Esophagus mucosa (tissue), 1 donor: ENCODE measurements at regions not wholly inside any gene's neighbourhood (a gene's known extent, or its start where the extent isn't known, plus 50 kb on each side); places are given as distances from the start of the nearest gene placed in this dataset.

Experiments used
- ATAC-seq: fragments of 200-7000 bp; cut with Tn5 transposase; one replicate; pipeline ENCODE4 v1.9.1; 2020
- donor health status: DM: yes; HTN: yes; CAD: no.

DNA sequence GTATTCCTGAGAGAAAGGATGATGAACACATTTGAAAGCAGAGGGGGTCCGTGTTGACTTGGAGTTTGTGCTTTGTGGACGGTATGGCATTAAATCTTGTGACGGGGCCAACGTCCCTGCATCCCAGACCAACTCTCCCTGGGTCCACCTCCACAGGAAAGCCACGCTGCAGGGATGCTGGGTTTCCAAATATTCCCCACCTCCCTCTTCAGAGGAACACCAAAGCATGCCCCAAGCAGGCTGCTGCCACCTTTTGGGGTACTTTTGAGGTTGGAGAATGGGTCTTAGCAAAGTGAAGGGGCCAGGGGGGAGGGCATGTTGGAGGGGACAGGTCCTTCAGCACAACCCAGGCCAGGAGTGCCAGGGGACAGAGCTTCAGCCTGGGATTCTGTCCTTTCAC, 504.4 kb downstream of the TCERG1L start:
- no peak for ATAC-seq

DNA sequence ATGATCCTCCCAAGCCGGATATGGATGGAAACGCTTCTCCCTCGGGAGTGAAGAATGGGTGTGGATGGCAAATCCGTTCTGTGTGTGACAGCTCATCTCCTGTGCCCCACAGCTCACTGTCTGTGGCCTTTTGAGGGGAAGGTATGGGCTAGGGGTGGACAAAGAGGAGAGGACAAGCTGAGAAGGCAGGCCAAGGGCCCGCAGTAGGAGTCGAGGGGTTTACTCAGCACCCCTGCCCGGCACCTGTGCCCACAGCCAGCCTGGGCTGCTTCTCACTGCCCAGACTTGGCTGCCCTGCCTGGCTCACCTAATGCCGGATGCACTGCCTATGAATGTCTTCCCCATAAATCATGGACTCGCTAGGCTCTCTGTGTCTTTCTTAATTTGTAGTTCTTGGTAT, 503.8 kb downstream of the TCERG1L start:
- ATAC-seq = no peak

DNA sequence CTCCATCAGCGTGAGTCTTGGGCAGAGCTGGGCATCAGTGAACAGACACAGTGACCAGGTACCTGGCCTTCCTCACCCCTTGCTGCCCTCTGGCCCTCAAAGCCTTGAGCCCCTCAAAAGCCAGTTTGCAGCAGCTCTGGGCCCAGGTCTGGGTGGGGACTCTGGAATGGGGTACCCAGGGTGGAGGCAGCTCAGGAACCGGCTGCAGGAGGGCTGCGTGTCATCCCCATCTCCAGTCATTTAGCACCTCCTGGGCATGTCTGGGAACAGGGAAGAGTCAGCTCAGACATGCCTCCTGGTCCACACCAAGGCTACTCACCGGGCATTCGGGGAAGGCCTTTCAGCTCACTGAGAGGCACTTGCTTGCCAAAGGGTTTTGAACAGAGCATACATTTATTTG, 503.3 kb downstream of the TCERG1L start:
- ATAC-seq = no peak

DNA sequence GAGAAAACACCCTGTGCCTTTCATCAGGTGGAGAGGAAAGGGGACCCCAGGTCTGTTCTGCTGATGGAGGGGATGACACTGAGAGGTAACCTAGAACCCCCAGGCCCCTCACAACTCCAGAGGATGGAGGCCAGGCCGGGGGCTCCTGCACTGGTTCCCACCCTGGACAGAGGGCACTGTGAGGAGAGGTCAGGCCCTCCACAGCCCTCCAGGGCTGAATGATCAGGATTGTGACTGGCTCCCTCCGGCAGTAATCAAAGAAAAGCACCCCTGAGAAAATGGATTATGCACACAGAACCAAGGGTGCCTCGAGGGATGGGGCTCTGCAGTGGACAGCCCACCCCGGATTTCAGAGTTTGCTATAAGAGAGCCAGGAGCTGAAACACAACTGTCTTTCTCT, 502.8 kb downstream of the TCERG1L start:
- ATAC-seq = no peak

DNA sequence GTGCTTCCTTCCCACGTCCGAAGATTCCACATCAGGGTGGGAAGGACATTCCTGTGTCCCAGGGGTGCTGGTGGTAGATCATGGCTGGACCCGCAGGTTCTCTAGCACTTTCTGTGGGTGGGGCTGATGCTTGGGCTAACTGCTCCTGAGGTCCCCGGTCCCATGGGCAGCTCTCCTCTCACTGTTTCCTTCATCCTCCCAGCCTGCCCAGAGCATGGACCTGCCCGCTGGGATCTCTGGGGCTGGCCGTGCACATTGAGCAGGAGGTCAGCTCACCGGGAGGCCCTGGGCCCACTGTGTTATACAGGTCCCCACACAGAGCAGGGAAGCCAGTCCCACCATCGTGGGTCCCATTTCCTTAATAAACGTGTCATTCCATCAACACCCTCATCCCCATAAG, 502.3 kb downstream of the TCERG1L start:
- ATAC-seq = no peak

DNA sequence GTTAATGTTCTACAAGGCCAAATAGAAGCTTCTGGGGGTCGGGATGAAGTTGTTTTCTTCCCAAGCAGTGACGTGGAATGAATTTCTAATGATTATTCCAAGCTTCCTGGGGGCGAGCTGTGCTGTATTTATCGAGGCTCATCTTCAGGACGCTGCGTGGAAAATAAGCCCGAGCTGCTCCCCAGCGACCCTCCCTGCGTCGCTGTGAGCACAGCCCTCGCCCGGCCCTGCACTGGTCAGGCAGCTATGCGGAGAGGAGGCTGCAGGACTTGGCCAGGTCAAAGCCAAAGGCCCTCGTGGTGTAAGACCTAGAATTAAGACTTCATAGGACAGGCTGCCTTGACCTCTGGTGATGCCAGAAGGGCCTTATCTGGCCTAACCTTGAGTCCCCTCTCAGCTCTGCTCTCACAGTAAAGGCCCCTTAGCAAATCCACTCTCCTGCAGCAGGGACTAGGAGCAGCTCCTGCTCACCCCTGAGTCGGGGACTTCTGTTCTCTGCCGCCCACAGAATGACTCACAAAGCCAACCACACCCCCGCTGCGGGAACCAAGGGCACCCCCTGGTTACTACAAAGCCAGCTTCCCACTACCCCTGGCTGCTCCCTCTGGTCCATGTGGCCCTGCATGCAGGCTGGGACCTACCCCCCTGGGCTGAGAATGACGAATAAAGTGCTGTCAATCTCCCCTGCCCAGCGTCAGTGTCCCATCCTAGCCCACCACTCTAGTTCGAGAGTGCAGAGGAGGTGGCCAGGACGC, 501.6 kb downstream of the TCERG1L start:
- no peak for ATAC-seq

DNA sequence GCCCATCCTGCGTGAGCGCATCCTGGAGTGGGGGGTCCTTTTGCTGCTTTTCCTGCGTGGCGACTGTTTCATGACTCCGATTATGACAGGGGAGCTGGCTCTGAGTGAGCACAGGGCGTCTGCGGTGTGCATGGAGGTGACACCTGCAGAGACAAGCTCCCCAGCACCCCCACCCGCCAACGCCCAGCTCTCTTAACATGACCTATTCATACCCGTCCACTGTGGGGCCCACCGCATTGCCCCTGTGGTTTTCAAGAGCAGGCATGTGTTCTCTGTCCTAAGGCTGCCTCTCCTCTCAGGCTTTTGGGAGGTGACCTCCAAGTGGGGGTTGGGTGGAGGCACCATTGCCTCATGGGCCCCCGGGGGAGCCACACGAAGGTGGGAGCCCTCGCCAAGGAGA, 500.7 kb downstream of the TCERG1L start:
- ATAC-seq = no peak

DNA sequence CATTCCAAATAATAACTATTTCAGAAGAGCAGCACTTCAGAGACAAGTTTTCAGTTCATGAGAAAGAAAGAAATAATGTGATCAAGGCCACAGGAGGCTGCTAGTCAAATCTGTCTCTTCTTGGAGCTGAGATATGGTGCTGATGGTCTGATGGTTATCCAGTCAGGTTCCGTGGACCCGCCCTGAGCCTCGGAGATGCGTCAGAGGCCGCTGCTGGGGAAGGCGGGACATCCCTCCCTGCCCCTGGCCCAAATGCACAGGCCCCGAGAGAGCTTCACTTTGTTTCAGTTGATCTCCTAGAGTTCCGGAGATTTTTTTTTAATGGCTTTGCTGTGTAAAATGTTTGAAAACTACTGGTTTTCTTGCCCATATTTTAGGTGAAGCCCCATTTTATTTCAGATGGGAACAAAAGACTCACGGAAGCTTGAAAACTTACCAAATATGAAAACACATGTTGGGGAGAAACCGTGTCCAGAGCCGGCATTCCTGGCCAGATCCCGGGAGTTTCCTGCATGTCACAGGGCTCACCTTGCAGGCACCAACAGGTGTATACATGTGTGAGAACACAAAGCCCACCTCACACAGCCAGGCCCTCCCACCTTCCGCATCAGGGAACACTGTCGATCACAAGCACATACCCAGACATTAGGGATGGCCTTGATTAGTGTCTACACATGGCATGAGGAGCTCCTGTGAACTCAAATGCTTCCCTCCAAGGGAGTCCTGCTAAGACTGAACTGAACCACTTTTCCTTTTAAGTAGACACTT, 499.0 kb downstream of the TCERG1L start:
- no peak for ATAC-seq

DNA sequence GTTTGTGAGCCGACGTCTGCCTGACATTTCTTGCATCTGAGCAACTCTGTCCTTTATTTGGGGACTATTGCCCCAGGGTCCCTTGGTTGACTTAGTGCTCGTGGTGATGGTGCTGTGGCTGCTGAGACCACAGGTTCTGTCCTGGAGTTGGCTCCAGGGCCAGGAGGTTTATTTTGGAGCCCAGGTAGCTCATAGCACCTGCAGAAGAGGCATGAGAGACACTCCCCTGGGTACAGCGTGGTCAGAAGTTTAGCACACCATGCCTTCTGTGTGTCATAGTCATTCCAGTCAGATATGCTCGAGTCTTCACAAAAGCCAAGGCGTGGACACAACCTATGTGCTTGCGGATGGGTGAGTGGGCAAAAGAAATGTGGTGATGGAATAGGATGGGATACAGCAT, 496.9 kb downstream of the TCERG1L start:
- ATAC-seq = no peak

DNA sequence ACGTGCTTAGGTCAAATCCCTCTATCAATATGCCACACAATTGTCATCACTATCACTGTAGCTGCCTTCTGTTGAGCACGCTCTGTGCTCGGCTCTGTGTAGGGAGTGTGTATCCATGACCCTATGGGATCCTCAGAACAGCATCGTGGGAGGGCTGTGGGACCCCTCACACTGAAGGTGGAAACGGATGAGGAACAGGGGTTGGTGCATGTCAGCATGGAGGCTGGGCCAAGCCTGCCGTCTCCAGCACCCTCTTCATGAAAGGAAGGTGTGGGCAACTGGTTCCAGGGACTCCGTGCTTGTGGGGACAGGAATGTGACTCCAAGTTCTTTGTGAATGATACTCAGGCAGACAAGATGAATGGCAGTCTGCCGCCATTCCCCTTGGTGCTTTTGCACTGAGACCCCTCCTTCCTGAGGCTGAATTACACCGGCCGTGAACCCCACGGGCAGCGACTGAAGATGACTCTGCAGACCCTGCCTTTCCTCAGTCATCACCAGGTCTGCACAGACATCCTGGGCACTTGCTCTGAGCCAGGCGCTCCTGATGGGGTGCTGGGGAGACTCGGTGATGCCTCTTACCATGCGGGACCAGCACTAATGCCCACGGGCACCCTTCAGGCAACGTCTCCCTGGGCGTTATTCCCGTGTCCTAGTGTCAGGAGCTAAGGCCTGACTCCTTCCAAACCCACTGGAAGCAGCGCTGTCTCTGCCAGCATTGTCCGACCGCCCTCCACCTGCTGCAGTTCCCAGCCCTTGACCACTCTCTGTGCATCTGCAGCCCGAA, 495.2 kb downstream of the TCERG1L start:
- ATAC-seq = no peak

DNA sequence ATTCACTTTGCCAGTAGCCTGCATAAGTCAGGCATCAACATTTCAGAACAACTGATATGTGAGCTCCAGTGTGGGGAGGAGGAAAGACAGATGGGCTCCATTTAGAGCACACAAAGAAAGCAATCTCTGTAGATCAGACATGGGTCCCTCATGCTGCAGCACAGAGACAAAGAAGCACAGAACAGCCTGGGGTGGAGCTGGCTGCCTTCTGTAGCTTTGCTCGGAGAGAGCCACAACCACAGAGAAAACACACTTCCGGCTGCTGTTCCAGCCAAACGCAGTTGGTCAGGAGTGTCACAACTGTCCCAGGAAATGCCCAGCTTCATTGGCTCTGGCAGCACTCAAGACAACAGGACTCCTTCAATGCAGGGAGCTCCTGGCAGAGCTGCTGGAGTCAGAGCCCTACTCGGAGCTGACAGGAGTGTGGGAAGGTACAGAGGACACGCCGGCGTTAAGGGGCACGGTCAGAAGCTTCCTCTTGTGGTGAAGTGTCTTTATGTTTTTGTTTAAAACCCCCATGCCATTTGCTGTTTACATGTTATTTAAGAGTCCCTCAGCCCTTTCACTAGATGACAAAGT, 494.4 kb downstream of the TCERG1L start:
- no peak for ATAC-seq

DNA sequence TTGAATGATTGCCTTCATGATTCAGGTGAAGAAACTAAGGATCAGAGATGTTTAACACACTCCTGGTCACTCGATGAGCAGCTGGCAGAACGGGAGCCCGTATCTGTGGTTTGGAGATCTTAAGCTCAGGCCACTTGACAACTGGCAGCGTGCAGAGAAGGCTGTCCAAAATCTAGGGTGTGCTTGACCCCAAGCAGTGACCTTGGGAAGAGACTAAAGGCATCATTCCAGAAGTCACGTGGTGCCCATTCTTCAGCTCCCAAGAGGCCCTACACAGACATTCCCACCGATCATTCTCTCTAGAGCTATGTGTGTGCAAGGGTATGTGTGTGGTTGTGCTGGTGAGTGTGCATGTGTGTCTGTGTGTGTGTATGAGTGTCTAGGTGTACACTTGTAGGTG, 493.8 kb downstream of the TCERG1L start:
- ATAC-seq = no peak

DNA sequence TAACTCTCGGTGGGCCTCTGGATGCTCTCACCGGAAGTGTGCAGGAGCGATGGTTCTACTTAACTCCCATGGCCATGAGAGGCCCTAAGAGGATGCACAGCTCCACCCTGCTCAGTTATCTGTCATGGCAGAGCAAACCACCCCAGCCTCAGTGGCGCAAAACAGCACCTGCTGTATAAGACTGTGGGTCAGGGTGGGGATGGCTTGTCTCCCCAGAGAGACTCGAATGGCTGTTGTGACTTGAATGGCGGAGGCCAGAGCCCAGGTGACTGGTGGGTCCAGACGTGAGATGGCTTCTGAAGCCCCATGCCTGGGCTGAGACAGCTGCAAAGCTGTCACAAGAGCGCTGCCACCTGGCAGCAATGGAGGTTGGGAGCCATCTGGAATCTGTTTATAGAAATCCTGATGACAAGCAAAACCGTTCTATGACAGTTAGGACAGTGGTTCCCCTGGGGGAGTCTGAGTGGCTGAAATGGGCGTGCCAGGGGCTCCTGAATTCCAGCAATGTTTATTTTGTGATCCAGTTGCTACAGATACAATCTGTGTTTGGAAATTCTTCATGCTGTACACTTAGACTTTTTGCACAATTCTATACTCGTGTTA, 490.5 kb downstream of the TCERG1L start:
- no peak for ATAC-seq

DNA sequence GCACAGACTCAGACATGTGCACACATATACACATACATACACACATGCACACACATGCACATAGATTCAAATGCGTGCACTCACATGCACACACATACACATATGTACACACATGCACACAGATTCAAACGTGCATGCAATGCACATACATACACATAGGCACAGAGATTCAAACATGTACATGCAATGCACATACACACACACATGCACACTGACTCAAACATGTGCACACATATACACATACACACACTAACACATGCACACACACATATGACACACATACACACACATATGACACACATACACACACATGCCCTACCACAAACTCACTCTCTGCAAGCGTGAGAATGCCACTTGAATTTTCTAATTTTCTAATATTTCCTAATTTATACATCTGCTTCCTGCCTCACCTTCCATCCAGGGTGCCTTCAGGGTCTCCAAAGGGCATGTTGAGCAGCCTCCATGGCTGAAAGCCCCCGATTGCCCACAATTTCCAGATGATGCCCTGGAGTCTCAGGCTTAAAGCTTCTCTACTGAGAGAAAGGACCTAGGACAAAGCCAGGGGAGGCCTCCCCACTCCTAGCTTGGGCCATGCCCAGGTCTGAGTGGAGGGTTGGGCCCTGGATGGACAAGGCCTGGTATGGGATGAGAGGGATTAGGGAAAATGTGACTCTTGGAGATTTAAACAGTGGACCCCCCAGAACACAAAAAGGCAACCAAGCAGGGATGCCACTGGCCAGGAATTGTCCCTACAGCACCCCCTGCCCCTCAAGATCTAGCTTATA, 487.1 kb downstream of the TCERG1L start:
- ATAC-seq = no peak

DNA sequence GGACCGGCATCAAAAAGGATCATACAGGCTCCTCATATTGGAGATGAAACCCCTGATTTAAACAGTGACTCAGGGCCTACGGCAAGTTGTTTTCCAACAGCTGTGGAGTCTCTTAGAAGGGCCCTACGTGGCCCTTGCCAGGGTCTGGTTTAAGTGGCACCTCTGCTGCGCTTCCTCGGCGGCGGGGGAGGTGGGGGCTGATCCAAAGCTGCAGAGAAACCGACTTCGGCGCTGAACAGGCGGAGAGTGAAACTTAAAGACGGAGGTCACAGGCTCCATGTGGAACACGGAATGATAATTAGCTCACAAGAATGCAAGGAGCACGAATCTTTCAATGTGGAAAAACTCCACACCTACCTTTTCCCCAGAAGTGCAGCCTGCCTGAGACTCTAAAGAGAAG, 477.9 kb downstream of the TCERG1L start:
- ATAC-seq = no peak

DNA sequence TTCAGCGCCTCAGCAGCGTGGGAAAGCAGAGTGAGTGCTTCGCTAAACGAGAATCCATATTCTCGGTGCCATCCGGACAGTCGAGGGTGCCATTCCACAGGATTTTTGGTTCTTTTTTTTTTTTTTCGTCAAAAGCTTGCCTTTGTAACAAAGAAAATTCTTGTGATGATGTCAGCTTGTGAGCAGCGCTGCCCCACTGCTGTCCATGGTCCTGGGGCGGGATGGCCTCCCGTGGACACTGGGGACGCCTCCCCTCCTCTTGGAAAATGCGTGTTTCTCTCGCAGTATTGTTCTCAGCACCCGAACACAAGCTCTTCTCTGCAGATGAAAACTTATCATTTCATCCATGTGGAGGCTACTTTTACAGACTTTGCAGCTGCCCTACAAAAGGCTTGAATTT, 477.4 kb downstream of the TCERG1L start:
- no peak for ATAC-seq

DNA sequence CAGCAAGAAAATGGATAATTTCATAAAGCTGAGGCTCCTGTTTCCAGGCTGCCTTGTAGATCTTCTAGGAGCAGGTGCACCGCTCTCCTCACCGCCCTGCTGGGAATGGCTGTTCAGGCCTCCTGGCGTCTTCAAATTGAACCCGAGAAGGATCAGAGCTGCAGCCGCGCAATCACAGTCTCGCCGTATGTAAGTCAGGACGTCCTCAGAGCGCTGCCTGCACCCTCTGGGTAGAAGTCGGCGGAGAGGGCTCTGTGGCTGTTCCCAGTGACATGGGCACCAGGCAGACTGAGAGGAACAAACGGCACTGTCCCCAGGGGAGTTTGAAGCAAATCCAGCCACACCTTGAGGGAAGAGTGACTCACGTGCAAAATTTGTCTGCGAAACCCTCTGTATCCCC, 476.9 kb downstream of the TCERG1L start:
- no peak for ATAC-seq

DNA sequence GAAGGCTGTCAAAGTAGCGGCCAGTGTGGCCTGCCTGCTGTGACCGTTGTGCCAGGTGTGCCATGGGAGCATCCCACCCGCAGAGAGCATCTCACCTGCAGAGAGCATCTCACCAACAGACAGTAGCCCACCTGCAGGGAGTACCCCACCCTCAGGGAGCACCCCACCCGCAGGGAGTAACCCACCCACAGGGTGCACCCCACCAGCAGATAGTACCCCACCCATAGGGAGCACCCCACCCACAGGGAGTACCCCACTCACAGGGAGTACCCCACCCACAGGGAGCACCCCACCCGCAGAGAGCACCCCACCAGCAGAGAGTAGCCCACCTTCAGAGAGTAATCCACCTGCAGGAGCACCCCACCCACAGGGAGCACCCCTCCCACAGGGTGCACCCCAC, 476.5 kb downstream of the TCERG1L start:
- ATAC-seq = no peak

DNA sequence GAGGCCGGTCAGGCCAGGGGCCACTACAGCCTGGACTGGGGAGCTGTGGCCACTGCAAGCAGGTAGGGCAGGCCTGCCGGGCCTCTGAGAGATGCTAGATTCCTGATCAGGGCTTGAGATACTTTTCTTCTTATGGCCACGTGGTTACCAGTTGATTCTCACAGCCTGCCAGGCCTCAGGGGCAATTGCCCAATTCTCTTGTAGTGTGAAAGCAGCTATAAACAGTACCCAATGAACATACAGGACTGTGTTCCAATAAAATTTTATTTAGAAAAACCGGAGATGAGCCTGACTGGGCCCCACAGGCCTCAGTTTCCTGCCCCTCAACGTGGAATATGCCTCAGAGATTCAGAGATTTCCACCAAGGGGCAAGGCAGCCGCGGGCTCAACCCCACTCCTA, 475.2 kb downstream of the TCERG1L start:
- no peak for ATAC-seq

DNA sequence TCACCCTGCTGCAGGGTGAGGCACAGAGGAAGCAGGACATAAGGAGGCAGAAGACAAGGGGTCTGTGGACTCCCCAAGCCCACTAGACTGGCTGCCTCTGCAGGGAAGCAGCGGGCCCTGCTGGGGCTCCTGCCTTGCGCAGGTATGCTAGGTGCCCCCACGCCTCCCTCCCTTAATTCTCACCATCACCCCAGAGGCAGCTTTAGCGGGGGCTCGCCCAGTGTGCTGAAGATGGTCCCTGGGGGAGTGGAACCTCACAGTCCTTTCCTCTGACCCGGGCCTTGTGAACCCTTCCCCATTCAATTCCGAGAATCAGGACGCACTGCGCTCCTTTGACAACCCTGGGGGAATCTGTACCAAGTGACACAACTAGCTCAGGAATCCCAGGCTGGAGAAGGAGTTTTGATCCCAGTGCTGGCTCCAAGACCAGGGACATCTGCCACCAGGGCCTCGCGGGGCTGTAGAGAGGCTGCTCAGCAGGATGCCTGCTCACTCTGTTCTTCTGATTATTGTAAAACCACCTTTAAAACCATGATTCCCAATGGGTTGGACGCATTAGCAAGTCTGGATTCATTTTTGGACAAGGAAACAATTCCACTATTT, 468.4 kb downstream of the TCERG1L start:
- no peak for ATAC-seq

DNA sequence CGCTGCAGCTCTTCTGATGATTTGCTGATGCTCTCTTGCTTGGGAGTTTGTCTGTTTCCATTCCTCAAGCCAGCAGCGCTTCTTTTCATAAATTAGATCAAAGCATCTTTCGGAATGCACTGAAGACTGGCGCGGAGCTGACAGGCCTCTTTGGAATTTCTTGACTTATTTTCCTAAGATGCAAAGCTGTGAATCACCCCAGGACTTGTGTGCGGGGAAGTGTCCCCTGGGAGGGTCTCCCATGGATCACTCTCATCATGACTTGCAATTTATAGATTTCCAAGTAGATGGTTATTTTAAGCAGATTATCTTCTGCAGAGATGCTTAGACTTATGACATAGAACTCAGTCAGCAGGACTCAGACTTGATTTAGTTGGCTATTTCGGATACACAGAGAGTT, 467.2 kb downstream of the TCERG1L start:
- no peak for ATAC-seq

DNA sequence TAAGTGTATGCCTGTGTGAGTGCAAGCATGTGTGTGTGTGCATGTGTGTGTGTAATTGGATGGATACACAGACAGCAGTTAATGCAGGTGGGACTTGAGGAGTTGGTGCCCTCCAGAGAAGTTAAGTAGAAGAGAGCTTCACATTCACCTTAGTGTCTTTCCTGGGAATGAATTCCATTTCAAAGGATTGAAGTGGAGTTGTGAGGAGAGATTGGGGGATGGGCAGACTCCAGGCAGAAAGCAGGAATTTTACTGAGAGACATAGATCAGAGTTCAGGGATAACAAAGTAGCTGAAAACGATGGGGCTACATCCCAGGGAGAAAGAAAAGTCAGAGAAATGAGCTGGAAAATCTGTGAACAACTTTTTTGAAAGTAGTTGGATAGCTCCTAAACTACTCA, 464.4 kb downstream of the TCERG1L start:
- no peak for ATAC-seq
